ENCODE measurements at regions not wholly inside any gene's neighbourhood (a gene's known extent, or its start where the extent isn't known, plus 50 kb on each side); places are given as distances from the start of the nearest gene placed in this dataset.

GRCh38 chr6:71510057-71510713, 221.6 kb downstream of the OGFRL1 start:
- BruUV-seq (replicated peaks) = no TSS peak
- H3K9ac ChIP-seq (ENCODE audit: control insufficient read depth, insufficient read depth, low read length) = no peak overlapping the region
- no peaks in the 10 kb centered on the region for H3K27me3 ChIP-seq (replicated peaks in 1 of 2; ENCODE audit: control insufficient read depth in 2 of 2, insufficient read depth in 2 of 2, low read length in 1 of 2)
- H3K79me2 ChIP-seq (ENCODE audit: control insufficient read depth, insufficient read depth, low read length) = no peaks in the 10 kb centered on the region
- H3K4me1 ChIP-seq (ENCODE audit: control insufficient read depth, insufficient read depth, low read length) = no peaks in the 10 kb centered on the region
- H3K9me3 ChIP-seq (replicated peaks; ENCODE audit: control insufficient read depth, insufficient read depth, low read length) = no peaks in the 10 kb centered on the region
- in situ Hi-C loops (cut with MboI) (no loop called here), intact Hi-C loops (cut with micrococcal nuclease; ENCODE audit: unreplicated experiment) (loop anchor here (1.0 to 10.0 kb wide), 2 partner anchors 126 to 325 kb away; no protein-coding TSS in a partner anchor)
- TF ChIP-seq RUNX3 (IDR thresholded peaks at IDR 0.05; ENCODE audit: low read length) (peak; percentile 77), NR2F1 (conservative IDR thresholded peaks at IDR 0.05) (no peak), RAD21 (IDR thresholded peaks at IDR 0.05; ENCODE audit: insufficient read depth, low read depth, low read length) (peak; percentile 73), SMC3 (IDR thresholded peaks at IDR 0.05; ENCODE audit: borderline replicate concordance, low read length) (peak; percentile 89)
- TF ChIP-seq, protein P1, sequence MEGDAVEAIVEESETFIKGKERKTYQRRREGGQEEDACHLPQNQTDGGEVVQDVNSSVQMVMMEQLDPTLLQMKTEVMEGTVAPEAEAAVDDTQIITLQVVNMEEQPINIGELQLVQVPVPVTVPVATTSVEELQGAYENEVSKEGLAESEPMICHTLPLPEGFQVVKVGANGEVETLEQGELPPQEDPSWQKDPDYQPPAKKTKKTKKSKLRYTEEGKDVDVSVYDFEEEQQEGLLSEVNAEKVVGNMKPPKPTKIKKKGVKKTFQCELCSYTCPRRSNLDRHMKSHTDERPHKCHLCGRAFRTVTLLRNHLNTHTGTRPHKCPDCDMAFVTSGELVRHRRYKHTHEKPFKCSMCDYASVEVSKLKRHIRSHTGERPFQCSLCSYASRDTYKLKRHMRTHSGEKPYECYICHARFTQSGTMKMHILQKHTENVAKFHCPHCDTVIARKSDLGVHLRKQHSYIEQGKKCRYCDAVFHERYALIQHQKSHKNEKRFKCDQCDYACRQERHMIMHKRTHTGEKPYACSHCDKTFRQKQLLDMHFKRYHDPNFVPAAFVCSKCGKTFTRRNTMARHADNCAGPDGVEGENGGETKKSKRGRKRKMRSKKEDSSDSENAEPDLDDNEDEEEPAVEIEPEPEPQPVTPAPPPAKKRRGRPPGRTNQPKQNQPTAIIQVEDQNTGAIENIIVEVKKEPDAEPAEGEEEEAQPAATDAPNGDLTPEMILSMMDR (IDR thresholded peaks at IDR 0.05 in 2 of 3, conservative IDR thresholded peaks at IDR 0.05 in 1 of 3; ENCODE audit: control insufficient read depth in 2 of 3, extremely low read depth in 1 of 3, insufficient read depth in 1 of 3, low read depth in 3 of 3, low read length in 3 of 3) = peak; percentile 40 to 70 (median 45); a peak in 5 of 6 replicates
- no peak overlapping the region for H3K4me2 ChIP-seq (ENCODE audit: control insufficient read depth, insufficient read depth)
- no peaks in the 10 kb centered on the region for H3K36me3 ChIP-seq (ENCODE audit: control insufficient read depth in 2 of 2, insufficient read depth in 2 of 2, low read length in 1 of 2)
- ChIA-PET RAD21 (ENCODE audit: unreplicated experiment) (interaction anchor here (1.4 kb wide), 1 partner anchor 125 kb away, joined by 3 read pairs; no protein-coding TSS in a partner anchor), CTCF (interaction anchor here (0.9 to 2.9 kb wide), 4 partner anchors 12 to 127 kb away, joined by 3 to 17 read pairs (median 6); no protein-coding TSS in a partner anchor), SMC1A (ENCODE audit: uncharacterized antibody, unreplicated experiment) (interaction anchor here (0.9 to 2.1 kb wide), 3 partner anchors 19 to 128 kb away, joined by 3 to 9 read pairs (median 3); no protein-coding TSS in a partner anchor), POLR2A (no interaction called here)
- H2AFZ ChIP-seq (ENCODE audit: control insufficient read depth, low read depth, low read length) = no peak overlapping the region
- H3K27ac ChIP-seq (ENCODE audit: control insufficient read depth, insufficient read depth) = no peak overlapping the region
- ATAC-seq (peak; percentile 77), FAIRE-seq (peak; percentile 75), DNase-seq (ENCODE audit: low read depth, low spot score) (no peak)
- no peaks in the 10 kb centered on the region for H4K20me1 ChIP-seq (ENCODE audit: control insufficient read depth, insufficient read depth)
- 25% methylated on average over 5 of the region's 5 CpGs for WGBS (ENCODE audit: insufficient coverage, insufficient replicate concordance, low lambda C conversion rate, missing lambda C conversion rate)
- H3K4me3 ChIP-seq = no peak overlapping the region
